Glomerular visceral epithelial cell (primary cell): ENCODE measurements at regions not wholly inside any gene's neighbourhood (a gene's known extent, or its start where the extent isn't known, plus 50 kb on each side); places are given as distances from the start of the nearest gene placed in this dataset.
"Not testable (repeated sequence)": the region's sequence is repeated elsewhere in the genome, so short reads cannot be mapped to it uniquely, and the experiment has no call there.

ENCODE experiments used
- DNase-seq: peaks from one replicate; pipeline ENCODE4 v3.0.0-alpha.2; 2016; ENCODE audit errors: extremely low spot score

DNA sequence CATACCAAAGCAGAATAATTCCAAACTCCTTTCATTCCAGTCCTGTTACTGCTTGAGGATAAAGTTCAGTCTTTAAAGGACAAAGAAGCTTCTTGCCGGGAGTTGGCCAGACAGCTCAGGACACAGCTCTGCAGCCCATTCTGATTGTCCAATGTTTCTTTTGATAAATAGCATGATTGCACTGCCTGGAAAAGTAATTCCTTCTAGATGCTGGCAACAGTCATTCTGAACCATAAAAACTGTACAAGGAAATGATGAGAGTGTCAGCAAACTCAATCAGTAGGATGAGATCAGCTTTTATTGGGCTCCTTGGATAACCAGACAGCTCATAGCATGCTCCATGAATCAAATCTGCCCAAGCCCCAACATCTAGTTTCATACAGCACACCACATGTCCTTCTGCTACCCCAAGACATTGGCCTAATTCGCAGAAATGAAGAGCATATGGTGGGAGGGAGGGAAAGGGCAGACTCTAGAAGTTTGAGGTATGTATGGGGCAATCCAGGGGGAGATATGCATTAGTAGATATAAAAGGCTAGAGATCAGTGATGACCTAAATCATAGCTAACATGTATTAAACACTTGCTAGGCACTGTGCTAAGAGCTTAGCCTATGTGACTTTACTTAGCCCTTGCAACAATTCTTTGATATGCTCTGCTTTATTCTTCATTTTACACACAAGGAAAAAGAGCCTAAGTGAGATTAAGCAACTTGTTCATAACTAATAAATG lies 219.9 kb upstream of the NREP start:
- DNase-seq: no peak

GRCh38 chr5:111975133-111975532 lies 218.1 kb upstream of the NREP start:
- DNase-seq: no peak

GRCh38 chr5:111973961-111974360 lies 217.0 kb upstream of the NREP start:
- DNase-seq: no peak

DNA sequence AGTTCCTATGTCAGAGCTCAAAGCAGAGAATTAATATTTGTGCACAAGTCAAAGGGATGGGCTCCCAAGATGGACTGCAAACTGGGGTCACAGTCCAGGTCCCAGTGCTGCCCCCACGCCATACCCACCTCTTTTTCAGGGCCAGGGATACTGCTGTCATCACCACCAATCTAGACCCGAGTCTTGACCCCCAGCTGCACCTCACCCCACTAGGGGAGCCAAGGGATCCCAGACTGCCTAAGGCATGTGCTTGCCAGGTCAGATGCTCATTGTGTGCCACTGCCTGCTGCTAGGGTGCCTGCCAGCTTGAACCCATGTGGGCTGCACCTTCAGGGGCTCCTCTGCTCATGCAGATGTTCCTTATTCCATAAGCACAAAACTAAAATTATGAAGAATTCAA lies 215.6 kb upstream of the NREP start:
- no peak for DNase-seq

- DNase-seq: no peak
These were observed 215.1 kb upstream of the NREP start for GRCh38 chr5:111972080-111972479.

GRCh38 chr5:111968459-111968858 lies 211.5 kb upstream of the NREP start:
- DNase-seq: no peak

- no peak for DNase-seq
These were observed 210.5 kb upstream of the NREP start for GRCh38 chr5:111967463-111967862.

DNA sequence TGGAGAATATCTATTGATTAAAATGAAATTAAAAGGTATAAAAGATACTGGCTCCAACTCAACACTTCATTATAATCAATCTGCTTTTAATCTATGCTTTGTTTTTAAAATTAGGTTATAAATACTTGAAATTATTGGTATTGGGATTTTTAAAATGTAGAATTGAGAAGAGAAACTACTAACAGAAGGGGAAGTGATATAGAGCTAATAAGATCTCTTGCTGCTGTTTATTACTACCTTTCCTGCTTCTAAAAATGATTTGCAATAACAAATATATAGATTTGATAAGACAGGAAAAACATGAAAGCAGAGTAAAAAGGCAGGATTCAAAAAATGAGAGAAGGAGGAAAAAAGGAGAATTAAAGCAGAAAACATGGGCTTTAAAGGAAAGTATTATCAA lies 209.3 kb upstream of the NREP start:
- no peak for DNase-seq

DNA sequence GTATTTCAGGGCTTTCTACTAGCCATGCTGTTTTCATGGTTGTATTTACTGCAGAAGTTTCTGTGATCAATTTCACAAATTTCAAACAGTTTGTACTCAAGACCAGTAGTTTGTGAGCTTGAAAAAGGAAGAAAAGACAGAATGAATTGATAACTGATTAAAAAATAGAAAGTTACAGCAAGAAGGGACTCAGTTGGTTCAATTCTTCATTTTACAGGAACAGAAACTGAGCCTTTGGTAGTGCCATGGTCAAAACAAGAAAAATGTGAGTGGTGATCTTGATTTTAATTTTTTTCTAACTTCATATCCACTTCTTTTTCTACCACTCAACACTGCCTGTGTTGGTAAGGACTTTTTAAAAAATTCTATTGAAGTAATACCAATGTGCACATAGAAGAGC lies 206.6 kb upstream of the NREP start:
- no peak for DNase-seq

DNA sequence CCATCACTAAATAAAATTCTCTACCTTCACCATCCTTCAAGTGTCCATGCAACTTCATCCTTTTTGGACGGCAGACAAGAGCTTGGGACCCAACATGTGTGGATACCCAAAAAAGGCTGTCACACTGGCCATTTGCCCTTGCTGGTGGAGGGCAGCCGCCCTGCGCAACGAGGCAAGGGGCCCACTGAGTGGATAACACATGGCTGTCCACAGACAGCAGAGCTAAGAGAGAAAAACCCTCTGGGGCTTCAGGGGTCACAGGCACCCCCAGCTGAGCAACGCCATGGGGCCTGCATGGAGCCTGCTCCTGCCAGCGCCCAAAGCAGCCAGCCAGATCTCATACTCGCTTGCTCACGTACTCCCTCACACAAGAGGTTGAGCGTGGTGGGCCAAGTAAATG lies 205.9 kb upstream of the NREP start:
- no peak for DNase-seq

- no peak for DNase-seq
These were observed 204.9 kb upstream of the NREP start for GRCh38 chr5:111961862-111962261.

- no peak for DNase-seq
These were observed 203.7 kb upstream of the NREP start for GRCh38 chr5:111960476-111961215.

- DNase-seq: no peak
These were observed 201.9 kb upstream of the NREP start for GRCh38 chr5:111958851-111959250.

GRCh38 chr5:111956765-111957164 lies 199.8 kb upstream of the NREP start:
- DNase-seq: not testable (repeated sequence)

DNA sequence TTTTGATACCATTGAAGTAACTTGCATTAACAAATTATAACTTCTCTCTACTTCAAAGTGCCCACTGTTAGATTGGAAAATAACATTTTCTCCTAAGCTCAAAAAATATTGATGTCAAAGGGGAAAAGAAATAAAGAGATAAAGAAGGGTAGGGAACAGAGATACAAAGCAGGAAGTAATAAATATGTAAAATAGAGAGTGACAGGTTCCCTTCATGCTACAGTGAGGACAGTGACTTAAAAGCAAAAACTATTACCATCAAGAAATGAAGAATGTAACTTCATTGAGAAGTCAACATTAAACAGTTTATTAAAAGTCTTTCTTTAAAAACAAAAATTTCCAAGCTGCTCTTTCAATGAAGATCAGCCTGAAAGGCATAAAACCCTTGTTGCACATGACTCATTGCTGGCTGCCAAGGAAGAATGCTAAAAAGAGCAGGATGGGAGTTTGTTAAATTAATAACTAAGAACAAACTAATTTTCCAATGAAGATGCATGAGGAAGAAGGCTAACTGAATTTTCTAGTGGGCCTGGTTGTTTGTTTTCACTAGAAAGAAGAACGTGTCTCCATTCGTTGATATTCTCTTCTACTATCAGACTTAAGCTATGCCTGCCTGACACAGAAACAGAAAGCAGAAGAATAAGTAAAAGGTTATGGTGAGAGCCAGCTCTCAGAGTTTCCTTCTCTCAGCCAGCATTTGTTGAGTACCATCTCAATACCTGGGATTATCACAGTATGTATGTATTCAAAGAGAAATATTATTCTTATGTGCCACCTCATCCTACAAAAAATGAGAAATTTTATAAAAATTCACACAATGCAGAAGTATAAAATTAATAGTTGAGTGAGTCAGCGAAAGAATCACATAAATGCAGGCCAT lies 197.8 kb upstream of the NREP start:
- peak; percentile 17 for DNase-seq

GRCh38 chr5:111953351-111954127 lies 196.5 kb upstream of the NREP start:
- peak; percentile 81 for DNase-seq

DNA sequence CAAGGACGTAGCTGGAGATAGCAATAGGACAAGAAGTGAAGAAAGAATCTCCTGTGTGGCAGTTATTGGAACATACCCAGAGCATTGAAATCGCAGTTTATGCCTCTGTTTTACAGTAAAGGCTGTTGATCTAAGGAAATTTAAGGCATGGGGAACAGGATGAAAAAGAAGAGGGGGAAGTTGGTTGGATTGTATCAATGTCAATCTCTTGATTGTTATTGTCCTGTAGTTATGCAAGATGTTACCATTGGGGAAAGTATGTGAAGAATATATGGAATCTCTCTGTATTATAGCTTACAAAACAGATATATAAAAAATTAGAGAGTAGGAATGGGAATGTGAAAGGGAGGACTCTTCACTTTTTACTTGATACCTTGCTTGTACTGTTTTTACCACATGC lies 195.6 kb upstream of the NREP start:
- no peak for DNase-seq

GRCh38 chr5:111950660-111951059 lies 193.7 kb upstream of the NREP start:
- no peak for DNase-seq

DNA sequence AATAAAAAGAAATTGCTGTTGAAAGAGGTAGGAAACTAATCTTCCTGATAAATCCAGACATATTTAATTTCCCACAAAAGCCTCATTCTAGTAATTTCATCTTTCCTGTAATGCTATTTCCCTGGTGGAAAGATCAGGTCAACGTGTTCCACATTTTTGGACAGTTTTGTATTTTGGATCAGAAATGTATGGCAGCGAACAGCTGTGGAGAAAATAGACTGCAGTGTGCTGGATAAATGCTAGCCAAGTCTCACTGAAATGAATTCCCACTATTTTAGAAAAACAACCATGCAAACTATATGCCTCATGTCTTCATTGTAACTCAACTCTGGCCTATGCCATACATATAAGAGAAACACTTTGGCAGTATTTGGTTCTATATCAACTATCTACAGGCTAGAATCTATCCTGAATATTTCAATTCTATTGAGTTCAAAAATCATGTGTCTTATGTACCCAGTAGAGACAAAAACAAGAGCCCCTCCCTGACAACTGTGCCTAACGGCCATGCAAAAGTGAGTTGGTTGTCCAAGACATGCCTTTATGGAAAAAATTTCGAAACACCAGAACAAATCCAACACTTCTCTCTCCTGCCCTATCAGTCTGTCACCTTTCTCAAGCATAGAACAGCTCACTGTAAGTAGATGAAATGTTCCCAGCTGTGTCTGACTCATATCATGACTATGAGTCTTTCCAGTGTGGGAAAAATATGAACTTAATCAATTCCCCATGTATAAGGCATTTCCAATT lies 191.3 kb upstream of the NREP start:
- peak; percentile 71 for DNase-seq

- no peak for DNase-seq
These were observed 189.6 kb upstream of the NREP start for GRCh38 chr5:111946556-111946955.

DNA sequence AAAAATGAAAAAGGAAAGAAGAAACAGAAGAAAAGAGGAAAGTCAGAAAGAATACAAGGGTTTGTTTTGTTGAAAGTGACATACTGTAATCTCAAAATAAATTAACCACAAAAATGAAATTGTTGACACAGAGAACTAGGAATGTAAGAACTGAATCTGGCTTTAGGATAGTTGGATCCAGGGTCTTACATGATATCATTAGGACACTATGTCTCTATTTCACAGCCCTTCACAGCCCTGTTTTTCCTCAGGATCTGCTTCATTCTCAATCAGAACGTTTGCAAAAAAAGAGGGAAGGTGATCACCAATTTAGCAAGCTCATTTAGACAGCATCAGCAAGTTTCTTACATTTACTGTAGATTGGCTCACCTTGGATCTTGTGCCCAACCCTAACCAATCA lies 188.5 kb upstream of the NREP start:
- no peak for DNase-seq
